HepG2 (cell line): ENCODE measurements at regions not wholly inside any gene's neighbourhood (a gene's known extent, or its start where the extent isn't known, plus 50 kb on each side); places are given as distances from the start of the nearest gene placed in this dataset.
A peak's percentile ranks its signal among the peaks of the same experiment; 100 is the strongest.

Experiments used
- CBX5 ChIP-seq: sonication (generic); formaldehyde crosslinking; IDR thresholded peaks from 2 replicates; pipeline ENCODE4 v1.4.0; 2020; ENCODE audit warnings: missing genetic modification reagents, borderline replicate concordance
- CREM ChIP-seq, 2 experiments: sonication (generic) in 1 of 2; formaldehyde crosslinking in 1 of 2; IDR thresholded peaks; 2 replicates each; pipeline versions ENCODE4 v1.4.0 to v1.6.1; 2016 to 2020; ENCODE audit warnings: antibody characterized with exemption in 1 of 2, mild to moderate bottlenecking in 1 of 2, missing genetic modification reagents in 1 of 2
- DR1 ChIP-seq: sonication (generic); formaldehyde crosslinking; IDR thresholded peaks from 2 replicates; pipeline ENCODE4 v1.8.0; 2021; ENCODE audit warnings: mild to moderate bottlenecking, missing genetic modification reagents, inconsistent platforms
- ETV6 ChIP-seq: sonication (generic); formaldehyde crosslinking; conservative IDR thresholded peaks from 2 replicates; pipeline ENCODE4 v1.4.0; 2020; ENCODE audit warnings: missing genetic modification reagents
- GTF2F1 ChIP-seq: fragments of 150-350 bp; IDR thresholded peaks from 2 replicates; pipeline ENCODE4 v1.6.1; 2014; ENCODE audit warnings: low read length
- HOXA5 ChIP-seq: sonication (generic); formaldehyde crosslinking; IDR thresholded peaks from 2 replicates; pipeline ENCODE4 v1.4.0; 2020; ENCODE audit warnings: missing genetic modification reagents
- NONO ChIP-seq, 2 experiments: fragments of 450-650 bp in 1 of 2; sonication (generic) in 1 of 2; formaldehyde crosslinking in 1 of 2; IDR thresholded peaks in 1 of 2; conservative IDR thresholded peaks in 1 of 2; 2 replicates each; pipeline versions ENCODE4 v1.6.1 to v1.8.0; 2017 to 2022; ENCODE audit warnings: mild to moderate bottlenecking in 1 of 2, missing genetic modification reagents in 1 of 2, moderate library complexity in 1 of 2
- POGZ ChIP-seq: sonication (generic); formaldehyde crosslinking; IDR thresholded peaks from 2 replicates; pipeline ENCODE4 v1.4.0; 2020; ENCODE audit warnings: mild to moderate bottlenecking, missing genetic modification reagents
- RNF2 ChIP-seq: fragments of 450-650 bp; conservative IDR thresholded peaks from 2 replicates; pipeline ENCODE4 v1.6.1; 2016; ENCODE audit warnings: low read depth
- SALL2 ChIP-seq: sonication (generic); formaldehyde crosslinking; IDR thresholded peaks from 2 replicates; pipeline ENCODE4 v1.8.1; 2023; ENCODE audit warnings: mild to moderate bottlenecking, missing genetic modification reagents, inconsistent platforms
- TSC22D2 ChIP-seq: sonication (generic); formaldehyde crosslinking; IDR thresholded peaks from 2 replicates; pipeline ENCODE4 v1.5.1; 2020; ENCODE audit warnings: missing genetic modification reagents, mild to moderate bottlenecking, borderline replicate concordance
- ZNF30 ChIP-seq: sonication (generic); formaldehyde crosslinking; IDR thresholded peaks from 2 replicates; pipeline ENCODE4 v1.5.0; 2020; ENCODE audit warnings: mild to moderate bottlenecking, missing genetic modification reagents
- ZNF354B ChIP-seq: sonication (generic); formaldehyde crosslinking; IDR thresholded peaks from 2 replicates; pipeline ENCODE4 v1.8.0; 2022; ENCODE audit warnings: mild to moderate bottlenecking, missing genetic modification reagents
- TF ChIP-seq, protein P1 (sequence below): sonication (generic); formaldehyde crosslinking; IDR thresholded peaks from 2 replicates; pipeline ENCODE4 v1.9.0; 2022; ENCODE audit warnings: missing genetic modification reagents, mild to moderate bottlenecking, borderline replicate concordance
- TF ChIP-seq, protein P2 (sequence below): sonication (generic); formaldehyde crosslinking; conservative IDR thresholded peaks from 2 replicates; pipeline ENCODE4 v1.4.0; 2020; ENCODE audit warnings: missing genetic modification reagents
- TF ChIP-seq, protein P3 (sequence below): sonication (generic); formaldehyde crosslinking; IDR thresholded peaks from 2 replicates; pipeline ENCODE4 v1.5.1; 2020; ENCODE audit warnings: mild to moderate bottlenecking, missing genetic modification reagents, borderline replicate concordance
- TF ChIP-seq, protein P4 (sequence below): sonication (generic); formaldehyde crosslinking; IDR thresholded peaks from 2 replicates; pipeline ENCODE4 v1.5.0; 2020; ENCODE audit warnings: mild to moderate bottlenecking, missing genetic modification reagents, moderate library complexity
- TF ChIP-seq, protein P5 (sequence below): sonication (generic); formaldehyde crosslinking; conservative IDR thresholded peaks from 2 replicates; pipeline ENCODE4 v1.8.1; 2023; ENCODE audit warnings: missing genetic modification reagents

DNA sequence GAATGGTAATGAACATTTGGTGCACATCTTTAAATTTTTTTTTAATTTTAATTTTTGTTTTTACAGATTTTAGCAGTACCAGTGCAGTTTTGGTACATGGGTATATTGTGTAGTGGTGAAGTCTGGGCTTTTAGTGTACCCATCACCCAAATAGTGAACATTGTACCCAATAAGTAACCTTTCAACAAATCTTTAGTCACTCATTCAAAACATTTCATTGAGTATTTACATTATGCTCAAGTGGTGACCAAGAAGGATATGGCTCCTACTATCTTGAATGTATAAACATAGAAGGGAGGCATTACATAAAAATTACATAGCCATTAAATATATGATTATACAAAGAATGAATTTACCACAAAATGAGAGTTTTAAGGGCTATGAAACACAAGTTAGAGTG lies 223.3 kb downstream of the SPRY1 start (continued):
- TF ChIP-seq, protein P1, sequence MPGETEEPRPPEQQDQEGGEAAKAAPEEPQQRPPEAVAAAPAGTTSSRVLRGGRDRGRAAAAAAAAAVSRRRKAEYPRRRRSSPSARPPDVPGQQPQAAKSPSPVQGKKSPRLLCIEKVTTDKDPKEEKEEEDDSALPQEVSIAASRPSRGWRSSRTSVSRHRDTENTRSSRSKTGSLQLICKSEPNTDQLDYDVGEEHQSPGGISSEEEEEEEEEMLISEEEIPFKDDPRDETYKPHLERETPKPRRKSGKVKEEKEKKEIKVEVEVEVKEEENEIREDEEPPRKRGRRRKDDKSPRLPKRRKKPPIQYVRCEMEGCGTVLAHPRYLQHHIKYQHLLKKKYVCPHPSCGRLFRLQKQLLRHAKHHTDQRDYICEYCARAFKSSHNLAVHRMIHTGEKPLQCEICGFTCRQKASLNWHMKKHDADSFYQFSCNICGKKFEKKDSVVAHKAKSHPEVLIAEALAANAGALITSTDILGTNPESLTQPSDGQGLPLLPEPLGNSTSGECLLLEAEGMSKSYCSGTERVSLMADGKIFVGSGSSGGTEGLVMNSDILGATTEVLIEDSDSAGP = no peak
- TF ChIP-seq SALL2 (CRISPR knock-in tag) (no peak), TSC22D2 (CRISPR knock-in tag) (no peak), ZNF354B (no peak), ETV6 (no peak), DR1 (CRISPR knock-in tag) (no peak), POGZ (peak; percentile 44; the same call in 1 of the 2 replicates), CBX5 (CRISPR knock-in tag) (no peak), CREM (IDR thresholded peaks at IDR 0.05) (peak; percentile 25; the same call in 1 of the 2 replicates), CREM (CRISPR knock-in tag; IDR thresholded peaks at IDR 0.05) (no peak), GTF2F1 (no peak), ZNF30 (CRISPR knock-in tag) (no peak), NONO (IDR thresholded peaks at IDR 0.05) (no peak), NONO (CRISPR knock-in tag; conservative IDR thresholded peaks at IDR 0.05) (no peak), RNF2 (no peak), HOXA5 (no peak)
- TF ChIP-seq, protein P2, sequence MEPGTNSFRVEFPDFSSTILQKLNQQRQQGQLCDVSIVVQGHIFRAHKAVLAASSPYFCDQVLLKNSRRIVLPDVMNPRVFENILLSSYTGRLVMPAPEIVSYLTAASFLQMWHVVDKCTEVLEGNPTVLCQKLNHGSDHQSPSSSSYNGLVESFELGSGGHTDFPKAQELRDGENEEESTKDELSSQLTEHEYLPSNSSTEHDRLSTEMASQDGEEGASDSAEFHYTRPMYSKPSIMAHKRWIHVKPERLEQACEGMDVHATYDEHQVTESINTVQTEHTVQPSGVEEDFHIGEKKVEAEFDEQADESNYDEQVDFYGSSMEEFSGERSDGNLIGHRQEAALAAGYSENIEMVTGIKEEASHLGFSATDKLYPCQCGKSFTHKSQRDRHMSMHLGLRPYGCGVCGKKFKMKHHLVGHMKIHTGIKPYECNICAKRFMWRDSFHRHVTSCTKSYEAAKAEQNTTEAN (CRISPR knock-in tag) = no peak
- TF ChIP-seq, protein P3, sequence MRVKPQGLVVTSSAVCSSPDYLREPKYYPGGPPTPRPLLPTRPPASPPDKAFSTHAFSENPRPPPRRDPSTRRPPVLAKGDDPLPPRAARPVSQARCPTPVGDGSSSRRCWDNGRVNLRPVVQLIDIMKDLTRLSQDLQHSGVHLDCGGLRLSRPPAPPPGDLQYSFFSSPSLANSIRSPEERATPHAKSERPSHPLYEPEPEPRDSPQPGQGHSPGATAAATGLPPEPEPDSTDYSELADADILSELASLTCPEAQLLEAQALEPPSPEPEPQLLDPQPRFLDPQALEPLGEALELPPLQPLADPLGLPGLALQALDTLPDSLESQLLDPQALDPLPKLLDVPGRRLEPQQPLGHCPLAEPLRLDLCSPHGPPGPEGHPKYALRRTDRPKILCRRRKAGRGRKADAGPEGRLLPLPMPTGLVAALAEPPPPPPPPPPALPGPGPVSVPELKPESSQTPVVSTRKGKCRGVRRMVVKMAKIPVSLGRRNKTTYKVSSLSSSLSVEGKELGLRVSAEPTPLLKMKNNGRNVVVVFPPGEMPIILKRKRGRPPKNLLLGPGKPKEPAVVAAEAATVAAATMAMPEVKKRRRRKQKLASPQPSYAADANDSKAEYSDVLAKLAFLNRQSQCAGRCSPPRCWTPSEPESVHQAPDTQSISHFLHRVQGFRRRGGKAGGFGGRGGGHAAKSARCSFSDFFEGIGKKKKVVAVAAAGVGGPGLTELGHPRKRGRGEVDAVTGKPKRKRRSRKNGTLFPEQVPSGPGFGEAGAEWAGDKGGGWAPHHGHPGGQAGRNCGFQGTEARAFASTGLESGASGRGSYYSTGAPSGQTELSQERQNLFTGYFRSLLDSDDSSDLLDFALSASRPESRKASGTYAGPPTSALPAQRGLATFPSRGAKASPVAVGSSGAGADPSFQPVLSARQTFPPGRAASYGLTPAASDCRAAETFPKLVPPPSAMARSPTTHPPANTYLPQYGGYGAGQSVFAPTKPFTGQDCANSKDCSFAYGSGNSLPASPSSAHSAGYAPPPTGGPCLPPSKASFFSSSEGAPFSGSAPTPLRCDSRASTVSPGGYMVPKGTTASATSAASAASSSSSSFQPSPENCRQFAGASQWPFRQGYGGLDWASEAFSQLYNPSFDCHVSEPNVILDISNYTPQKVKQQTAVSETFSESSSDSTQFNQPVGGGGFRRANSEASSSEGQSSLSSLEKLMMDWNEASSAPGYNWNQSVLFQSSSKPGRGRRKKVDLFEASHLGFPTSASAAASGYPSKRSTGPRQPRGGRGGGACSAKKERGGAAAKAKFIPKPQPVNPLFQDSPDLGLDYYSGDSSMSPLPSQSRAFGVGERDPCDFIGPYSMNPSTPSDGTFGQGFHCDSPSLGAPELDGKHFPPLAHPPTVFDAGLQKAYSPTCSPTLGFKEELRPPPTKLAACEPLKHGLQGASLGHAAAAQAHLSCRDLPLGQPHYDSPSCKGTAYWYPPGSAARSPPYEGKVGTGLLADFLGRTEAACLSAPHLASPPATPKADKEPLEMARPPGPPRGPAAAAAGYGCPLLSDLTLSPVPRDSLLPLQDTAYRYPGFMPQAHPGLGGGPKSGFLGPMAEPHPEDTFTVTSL (CRISPR knock-in tag) = peak; percentile 45; the same call in 1 of the 2 replicates
- TF ChIP-seq, protein P4, sequence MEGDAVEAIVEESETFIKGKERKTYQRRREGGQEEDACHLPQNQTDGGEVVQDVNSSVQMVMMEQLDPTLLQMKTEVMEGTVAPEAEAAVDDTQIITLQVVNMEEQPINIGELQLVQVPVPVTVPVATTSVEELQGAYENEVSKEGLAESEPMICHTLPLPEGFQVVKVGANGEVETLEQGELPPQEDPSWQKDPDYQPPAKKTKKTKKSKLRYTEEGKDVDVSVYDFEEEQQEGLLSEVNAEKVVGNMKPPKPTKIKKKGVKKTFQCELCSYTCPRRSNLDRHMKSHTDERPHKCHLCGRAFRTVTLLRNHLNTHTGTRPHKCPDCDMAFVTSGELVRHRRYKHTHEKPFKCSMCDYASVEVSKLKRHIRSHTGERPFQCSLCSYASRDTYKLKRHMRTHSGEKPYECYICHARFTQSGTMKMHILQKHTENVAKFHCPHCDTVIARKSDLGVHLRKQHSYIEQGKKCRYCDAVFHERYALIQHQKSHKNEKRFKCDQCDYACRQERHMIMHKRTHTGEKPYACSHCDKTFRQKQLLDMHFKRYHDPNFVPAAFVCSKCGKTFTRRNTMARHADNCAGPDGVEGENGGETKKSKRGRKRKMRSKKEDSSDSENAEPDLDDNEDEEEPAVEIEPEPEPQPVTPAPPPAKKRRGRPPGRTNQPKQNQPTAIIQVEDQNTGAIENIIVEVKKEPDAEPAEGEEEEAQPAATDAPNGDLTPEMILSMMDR (CRISPR knock-in tag) = no peak
- TF ChIP-seq, protein P5, sequence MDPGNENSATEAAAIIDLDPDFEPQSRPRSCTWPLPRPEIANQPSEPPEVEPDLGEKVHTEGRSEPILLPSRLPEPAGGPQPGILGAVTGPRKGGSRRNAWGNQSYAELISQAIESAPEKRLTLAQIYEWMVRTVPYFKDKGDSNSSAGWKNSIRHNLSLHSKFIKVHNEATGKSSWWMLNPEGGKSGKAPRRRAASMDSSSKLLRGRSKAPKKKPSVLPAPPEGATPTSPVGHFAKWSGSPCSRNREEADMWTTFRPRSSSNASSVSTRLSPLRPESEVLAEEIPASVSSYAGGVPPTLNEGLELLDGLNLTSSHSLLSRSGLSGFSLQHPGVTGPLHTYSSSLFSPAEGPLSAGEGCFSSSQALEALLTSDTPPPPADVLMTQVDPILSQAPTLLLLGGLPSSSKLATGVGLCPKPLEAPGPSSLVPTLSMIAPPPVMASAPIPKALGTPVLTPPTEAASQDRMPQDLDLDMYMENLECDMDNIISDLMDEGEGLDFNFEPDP (CRISPR knock-in tag) = no peak
